ENCODE measurements at regions not wholly inside any gene's neighbourhood (a gene's known extent, or its start where the extent isn't known, plus 50 kb on each side); places are given as distances from the start of the nearest gene placed in this dataset.

- H3K27me3 Mint-ChIP-seq: peaks cover 17% of the 10 kb centered on the region
- DNase-seq: no peak
- H3K4me1 Mint-ChIP-seq: peaks cover 44% of the 10 kb centered on the region
- H3K27ac Mint-ChIP-seq: peak overlapping the region; percentile 18
- ATAC-seq: no peak
- H3K4me3 Mint-ChIP-seq: no peak overlapping the region
- no peaks in the 10 kb centered on the region for H3K36me3 Mint-ChIP-seq (ENCODE audit: low read depth)
- H3K9me3 Mint-ChIP-seq: no peaks in the 10 kb centered on the region
Measured at GRCh38 chr5:56479126-56479525, 246.0 kb upstream of the ANKRD55 start.

- Mint-ChIP-seq H3K27me3 (peaks cover 17% of the 10 kb centered on the region), H3K9me3 (no peaks in the 10 kb centered on the region), H3K4me3 (no peak overlapping the region), H3K4me1 (peaks cover 44% of the 10 kb centered on the region), H3K36me3 (ENCODE audit: low read depth) (no peaks in the 10 kb centered on the region), H3K27ac (no peak overlapping the region)
- DNase-seq (no peak), ATAC-seq (peak; percentile 24)
Measured at GRCh38 chr5:56478062-56478461, 244.9 kb upstream of the ANKRD55 start.

GRCh38 chr5:56476487-56476856, 243.3 kb upstream of the ANKRD55 start:
- ATAC-seq: no peak
- Mint-ChIP-seq H3K4me1 (peaks cover 30% of the 10 kb centered on the region), H3K4me3 (no peak overlapping the region), H3K9me3 (no peaks in the 10 kb centered on the region), H3K27me3 (peaks cover 4% of the 10 kb centered on the region), H3K27ac (no peak overlapping the region), H3K36me3 (ENCODE audit: low read depth) (no peaks in the 10 kb centered on the region)
- no peak for DNase-seq

- H3K9me3 Mint-ChIP-seq: no peaks in the 10 kb centered on the region
- ATAC-seq (no peak), DNase-seq (no peak)
- H3K4me1 Mint-ChIP-seq: peaks cover 26% of the 10 kb centered on the region
- no peaks in the 10 kb centered on the region for H3K36me3 Mint-ChIP-seq (ENCODE audit: low read depth)
- H3K27ac Mint-ChIP-seq: no peak overlapping the region
- no peak overlapping the region for H3K4me3 Mint-ChIP-seq
- peaks cover 3% of the 10 kb centered on the region for H3K27me3 Mint-ChIP-seq
Measured at GRCh38 chr5:56475689-56476486, 242.8 kb upstream of the ANKRD55 start.

GRCh38 chr5:56471707-56472106, 238.6 kb upstream of the ANKRD55 start:
- Mint-ChIP-seq H3K4me3 (no peak overlapping the region), H3K27me3 (no peaks in the 10 kb centered on the region), H3K4me1 (no peaks in the 10 kb centered on the region), H3K9me3 (no peaks in the 10 kb centered on the region), H3K27ac (no peak overlapping the region), H3K36me3 (ENCODE audit: low read depth) (no peaks in the 10 kb centered on the region)
- ATAC-seq: no peak
- no peak for DNase-seq

GRCh38 chr5:56470007-56470406, 236.9 kb upstream of the ANKRD55 start:
- DNase-seq (no peak), ATAC-seq (no peak)
- Mint-ChIP-seq H3K9me3 (no peaks in the 10 kb centered on the region), H3K27me3 (no peaks in the 10 kb centered on the region), H3K27ac (no peak overlapping the region), H3K36me3 (ENCODE audit: low read depth) (no peaks in the 10 kb centered on the region), H3K4me1 (peaks cover 1% of the 10 kb centered on the region), H3K4me3 (no peak overlapping the region)

GRCh38 chr5:56468277-56468676, 235.1 kb upstream of the ANKRD55 start:
- Mint-ChIP-seq H3K27ac (no peak overlapping the region), H3K27me3 (no peaks in the 10 kb centered on the region), H3K4me3 (no peak overlapping the region), H3K36me3 (ENCODE audit: low read depth) (no peaks in the 10 kb centered on the region), H3K9me3 (no peaks in the 10 kb centered on the region), H3K4me1 (peaks cover 1% of the 10 kb centered on the region)
- ATAC-seq (no peak), DNase-seq (no peak)

- Mint-ChIP-seq H3K27me3 (no peaks in the 10 kb centered on the region), H3K9me3 (no peaks in the 10 kb centered on the region), H3K4me3 (no peak overlapping the region), H3K36me3 (ENCODE audit: low read depth) (no peaks in the 10 kb centered on the region), H3K27ac (no peak overlapping the region), H3K4me1 (peaks cover 1% of the 10 kb centered on the region)
- ATAC-seq: no peak
- no peak for DNase-seq
Measured at GRCh38 chr5:56467176-56467717, 234.1 kb upstream of the ANKRD55 start.

GRCh38 chr5:56466136-56466816, 233.1 kb upstream of the ANKRD55 start:
- H3K36me3 Mint-ChIP-seq (ENCODE audit: low read depth): no peaks in the 10 kb centered on the region
- H3K4me3 Mint-ChIP-seq: no peak overlapping the region
- no peaks in the 10 kb centered on the region for H3K27me3 Mint-ChIP-seq
- DNase-seq (no peak), ATAC-seq (no peak)
- peaks cover 1% of the 10 kb centered on the region for H3K4me1 Mint-ChIP-seq
- no peak overlapping the region for H3K27ac Mint-ChIP-seq
- H3K9me3 Mint-ChIP-seq: no peaks in the 10 kb centered on the region

- H3K27me3 Mint-ChIP-seq: no peaks in the 10 kb centered on the region
- ATAC-seq (no peak), DNase-seq (no peak)
- no peaks in the 10 kb centered on the region for H3K9me3 Mint-ChIP-seq
- H3K4me1 Mint-ChIP-seq: peaks cover 1% of the 10 kb centered on the region
- no peak overlapping the region for H3K4me3 Mint-ChIP-seq
- H3K27ac Mint-ChIP-seq: no peak overlapping the region
- H3K36me3 Mint-ChIP-seq (ENCODE audit: low read depth): no peaks in the 10 kb centered on the region
Measured at GRCh38 chr5:56465769-56466135, 232.6 kb upstream of the ANKRD55 start.

- H3K4me1 Mint-ChIP-seq: peaks cover 1% of the 10 kb centered on the region
- no peak for ATAC-seq
- no peak overlapping the region for H3K27ac Mint-ChIP-seq
- H3K9me3 Mint-ChIP-seq: no peaks in the 10 kb centered on the region
- H3K36me3 Mint-ChIP-seq (ENCODE audit: low read depth): no peaks in the 10 kb centered on the region
- H3K27me3 Mint-ChIP-seq: no peaks in the 10 kb centered on the region
- DNase-seq: no peak
- H3K4me3 Mint-ChIP-seq: no peak overlapping the region
Measured at GRCh38 chr5:56464935-56465768, 232.0 kb upstream of the ANKRD55 start.

GRCh38 chr5:56463944-56464571, 230.9 kb upstream of the ANKRD55 start:
- H3K36me3 Mint-ChIP-seq (ENCODE audit: low read depth): no peaks in the 10 kb centered on the region
- no peaks in the 10 kb centered on the region for H3K27me3 Mint-ChIP-seq
- no peak overlapping the region for H3K4me3 Mint-ChIP-seq
- no peaks in the 10 kb centered on the region for H3K9me3 Mint-ChIP-seq
- peaks cover 1% of the 10 kb centered on the region for H3K4me1 Mint-ChIP-seq
- DNase-seq: no peak
- no peak overlapping the region for H3K27ac Mint-ChIP-seq
- ATAC-seq: no peak

- ATAC-seq: no peak
- no peak for DNase-seq
- H3K9me3 Mint-ChIP-seq: no peaks in the 10 kb centered on the region
- no peak overlapping the region for H3K27ac Mint-ChIP-seq
- no peaks in the 10 kb centered on the region for H3K36me3 Mint-ChIP-seq (ENCODE audit: low read depth)
- no peak overlapping the region for H3K4me3 Mint-ChIP-seq
- H3K27me3 Mint-ChIP-seq: no peaks in the 10 kb centered on the region
- H3K4me1 Mint-ChIP-seq: peaks cover 1% of the 10 kb centered on the region
Measured at GRCh38 chr5:56461584-56461983, 228.5 kb upstream of the ANKRD55 start.

GRCh38 chr5:56460681-56461191, 227.6 kb upstream of the ANKRD55 start:
- no peaks in the 10 kb centered on the region for H3K4me1 Mint-ChIP-seq
- no peak for DNase-seq
- H3K4me3 Mint-ChIP-seq: no peak overlapping the region
- H3K27ac Mint-ChIP-seq: no peak overlapping the region
- no peaks in the 10 kb centered on the region for H3K9me3 Mint-ChIP-seq
- ATAC-seq: no peak
- H3K27me3 Mint-ChIP-seq: no peaks in the 10 kb centered on the region
- H3K36me3 Mint-ChIP-seq (ENCODE audit: low read depth): no peaks in the 10 kb centered on the region

Data from activated naive CD8-positive, alpha-beta T cell treated with anti-CD3 and anti-CD28 coated beads, Interleukin-2, amount 50 U/mL, for 24 hours (primary cell).